WTC11 (cell line): ENCODE measurements at regions not wholly inside any gene's neighbourhood (a gene's known extent, or its start where the extent isn't known, plus 50 kb on each side); places are given as distances from the start of the nearest gene placed in this dataset.

ENCODE experiments used
- CTCF ChIP-seq: fragments of 200-600 bp; IDR thresholded peaks from 2 replicates; pipeline ENCODE4 v1.8.0; 2022; ENCODE audit warnings: antibody characterized with exemption
- FOXK1 ChIP-seq: sonication (generic); formaldehyde crosslinking; IDR thresholded peaks from 2 replicates; pipeline ENCODE4 v1.8.0; 2022; ENCODE audit warnings: mild to moderate bottlenecking, moderate library complexity, missing genetic modification reagents
- TF ChIP-seq, protein P1 (sequence below): sonication (generic); formaldehyde crosslinking; IDR thresholded peaks from 2 replicates; pipeline ENCODE4 v1.8.1; 2022; ENCODE audit warnings: mild to moderate bottlenecking, missing genetic modification reagents, moderate library complexity, borderline replicate concordance
- TF ChIP-seq, protein P2 (sequence below): sonication (generic); formaldehyde crosslinking; IDR thresholded peaks from 2 replicates; pipeline ENCODE4 v1.8.1; 2023; ENCODE audit warnings: mild to moderate bottlenecking, missing genetic modification reagents

DNA sequence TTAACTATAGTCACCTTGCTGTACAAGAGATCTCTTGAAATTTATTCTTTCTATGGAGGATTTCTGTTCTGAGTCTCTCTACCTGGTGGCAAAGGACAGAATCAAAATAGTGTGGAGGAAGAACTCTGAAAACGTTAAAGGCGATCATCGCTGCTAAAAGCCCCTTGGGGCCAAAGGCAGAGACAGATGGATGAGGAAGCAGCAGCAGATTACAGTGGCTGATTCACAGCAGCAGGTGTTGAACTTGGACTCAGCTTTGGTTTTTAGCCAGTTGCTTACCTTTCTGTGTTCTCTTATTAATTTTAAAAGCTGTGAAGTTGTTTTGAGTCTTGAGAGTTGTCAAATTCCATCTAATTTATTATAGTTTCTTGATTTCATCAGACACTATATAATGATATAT, 956.1 kb upstream of the GOT2 start:
- TF ChIP-seq CTCF = no peak
- TF ChIP-seq, protein P1, sequence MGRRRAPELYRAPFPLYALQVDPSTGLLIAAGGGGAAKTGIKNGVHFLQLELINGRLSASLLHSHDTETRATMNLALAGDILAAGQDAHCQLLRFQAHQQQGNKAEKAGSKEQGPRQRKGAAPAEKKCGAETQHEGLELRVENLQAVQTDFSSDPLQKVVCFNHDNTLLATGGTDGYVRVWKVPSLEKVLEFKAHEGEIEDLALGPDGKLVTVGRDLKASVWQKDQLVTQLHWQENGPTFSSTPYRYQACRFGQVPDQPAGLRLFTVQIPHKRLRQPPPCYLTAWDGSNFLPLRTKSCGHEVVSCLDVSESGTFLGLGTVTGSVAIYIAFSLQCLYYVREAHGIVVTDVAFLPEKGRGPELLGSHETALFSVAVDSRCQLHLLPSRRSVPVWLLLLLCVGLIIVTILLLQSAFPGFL = no peak
- no peak for TF ChIP-seq FOXK1
- TF ChIP-seq, protein P2, sequence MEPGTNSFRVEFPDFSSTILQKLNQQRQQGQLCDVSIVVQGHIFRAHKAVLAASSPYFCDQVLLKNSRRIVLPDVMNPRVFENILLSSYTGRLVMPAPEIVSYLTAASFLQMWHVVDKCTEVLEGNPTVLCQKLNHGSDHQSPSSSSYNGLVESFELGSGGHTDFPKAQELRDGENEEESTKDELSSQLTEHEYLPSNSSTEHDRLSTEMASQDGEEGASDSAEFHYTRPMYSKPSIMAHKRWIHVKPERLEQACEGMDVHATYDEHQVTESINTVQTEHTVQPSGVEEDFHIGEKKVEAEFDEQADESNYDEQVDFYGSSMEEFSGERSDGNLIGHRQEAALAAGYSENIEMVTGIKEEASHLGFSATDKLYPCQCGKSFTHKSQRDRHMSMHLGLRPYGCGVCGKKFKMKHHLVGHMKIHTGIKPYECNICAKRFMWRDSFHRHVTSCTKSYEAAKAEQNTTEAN (CRISPR knock-in tag) = no peak
